OCI-LY7 (cell line): ENCODE measurements at regions not wholly inside any gene's neighbourhood (a gene's known extent, or its start where the extent isn't known, plus 50 kb on each side); places are given as distances from the start of the nearest gene placed in this dataset.

Source experiments
- CTCF ChIP-seq: fragments of 200-600 bp; sonication (generic); conservative IDR thresholded peaks from 2 replicates; pipeline ENCODE4 v1.5.1; 2014; ENCODE audit warnings: mild to moderate bottlenecking, antibody characterized with exemption, low read length, moderate library complexity, mixed read lengths
- EZH2phosphoT487 ChIP-seq: fragments of 200-600 bp; sonication (generic); IDR thresholded peaks from 2 replicates; pipeline ENCODE4 v1.6.1; 2018; ENCODE audit warnings: low read depth, borderline replicate concordance, mild to moderate bottlenecking, mixed run types, antibody characterized with exemption, low read length, moderate library complexity, mixed read lengths

GRCh38 chr9:30775236-30775635 lies 1609.2 kb upstream of the ACO1 start:
- TF ChIP-seq CTCF (no peak), EZH2phosphoT487 (no peak)
